ENCODE measurements at regions not wholly inside any gene's neighbourhood (a gene's known extent, or its start where the extent isn't known, plus 50 kb on each side); places are given as distances from the start of the nearest gene placed in this dataset.

DNA sequence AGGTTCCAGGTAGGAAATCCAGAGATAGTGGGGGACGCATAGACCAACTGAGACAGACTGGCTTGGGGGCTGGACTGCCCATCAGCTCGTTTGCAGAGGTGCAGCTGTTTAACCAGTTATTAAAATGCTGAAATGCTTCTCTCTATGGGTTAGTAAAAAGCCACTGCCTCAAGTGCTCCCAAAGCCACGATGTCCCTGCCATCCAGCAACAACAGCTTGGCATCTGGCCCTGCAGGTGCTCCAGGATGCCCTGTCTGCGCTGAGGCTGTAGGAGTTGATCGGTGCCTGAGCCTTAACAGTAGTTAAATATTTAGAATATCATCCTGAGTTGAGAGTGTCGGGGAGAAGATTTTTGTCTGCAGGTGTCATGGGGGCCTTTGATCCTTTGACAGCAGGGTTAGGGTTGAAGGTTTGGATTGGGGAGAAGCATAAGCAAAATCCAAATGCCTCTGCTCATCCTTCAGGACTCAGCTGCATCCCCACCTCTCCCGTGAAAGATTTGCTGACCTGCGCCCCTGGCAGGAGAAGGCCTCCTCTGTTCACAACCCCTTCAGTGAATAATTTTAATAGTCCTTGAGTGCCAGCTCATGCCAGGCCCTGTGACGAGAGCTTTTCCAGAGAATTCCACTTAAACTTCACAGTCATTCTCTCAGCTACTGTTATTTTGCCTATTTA lies 127.3 kb upstream of the PWP1 start:
- TF ChIP-seq, protein P1, sequence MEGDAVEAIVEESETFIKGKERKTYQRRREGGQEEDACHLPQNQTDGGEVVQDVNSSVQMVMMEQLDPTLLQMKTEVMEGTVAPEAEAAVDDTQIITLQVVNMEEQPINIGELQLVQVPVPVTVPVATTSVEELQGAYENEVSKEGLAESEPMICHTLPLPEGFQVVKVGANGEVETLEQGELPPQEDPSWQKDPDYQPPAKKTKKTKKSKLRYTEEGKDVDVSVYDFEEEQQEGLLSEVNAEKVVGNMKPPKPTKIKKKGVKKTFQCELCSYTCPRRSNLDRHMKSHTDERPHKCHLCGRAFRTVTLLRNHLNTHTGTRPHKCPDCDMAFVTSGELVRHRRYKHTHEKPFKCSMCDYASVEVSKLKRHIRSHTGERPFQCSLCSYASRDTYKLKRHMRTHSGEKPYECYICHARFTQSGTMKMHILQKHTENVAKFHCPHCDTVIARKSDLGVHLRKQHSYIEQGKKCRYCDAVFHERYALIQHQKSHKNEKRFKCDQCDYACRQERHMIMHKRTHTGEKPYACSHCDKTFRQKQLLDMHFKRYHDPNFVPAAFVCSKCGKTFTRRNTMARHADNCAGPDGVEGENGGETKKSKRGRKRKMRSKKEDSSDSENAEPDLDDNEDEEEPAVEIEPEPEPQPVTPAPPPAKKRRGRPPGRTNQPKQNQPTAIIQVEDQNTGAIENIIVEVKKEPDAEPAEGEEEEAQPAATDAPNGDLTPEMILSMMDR (IDR thresholded peaks at IDR 0.05; ENCODE audit: poor library complexity), result no peak
- no peak for TF ChIP-seq EZH2 (IDR thresholded peaks at IDR 0.05; ENCODE audit: borderline replicate concordance)
- TF ChIP-seq EZH2phosphoT487 (IDR thresholded peaks at IDR 0.05; ENCODE audit: low read depth, severe bottlenecking, unreplicated experiment), result no peak
